Suprapubic skin (tissue), 4 donors: ENCODE measurements at regions not wholly inside any gene's neighbourhood (a gene's known extent, or its start where the extent isn't known, plus 50 kb on each side); places are given as distances from the start of the nearest gene placed in this dataset.

ENCODE experiments used
- DNase-seq, 2 donors: peaks; one replicate each; pipeline ENCODE4 v3.0.0-alpha.2; 2019; ENCODE audit warnings: low spot score in 2 of 2
- H3K27ac ChIP-seq: fragments of 200-600 bp; sonication (generic); one replicate; pipeline ENCODE4 v1.5.1; 2019
- H3K27me3 ChIP-seq: fragments of 200-600 bp; sonication (generic); one replicate; pipeline ENCODE4 v1.5.1; 2019
- H3K36me3 ChIP-seq: fragments of 200-600 bp; sonication (generic); one replicate; pipeline ENCODE4 v1.5.1; 2019
- H3K4me1 ChIP-seq: fragments of 200-600 bp; sonication (generic); one replicate; pipeline ENCODE4 v1.5.1; 2019
- H3K4me3 ChIP-seq: fragments of 200-600 bp; sonication (generic); one replicate; pipeline ENCODE4 v1.5.1; 2019; ENCODE audit warnings: mild to moderate bottlenecking
- H3K9me3 ChIP-seq: fragments of 200-600 bp; sonication (generic); one replicate; pipeline ENCODE4 v1.5.1; 2019
- CTCF ChIP-seq, 2 donors: fragments of 200-600 bp in 1 of 2; fragments of 450-650 bp in 1 of 2; sonication (generic) in 1 of 2; IDR thresholded peaks; one replicate each; pipeline ENCODE4 v1.5.1; 2016 to 2019; ENCODE audit warnings: antibody characterized with exemption in 2 of 2, mild to moderate bottlenecking in 1 of 2, moderate library complexity in 1 of 2
- EP300 ChIP-seq: sonication (generic); formaldehyde crosslinking; IDR thresholded peaks from one replicate; pipeline ENCODE4 v1.6.1; 2017; ENCODE audit warnings: antibody characterized with exemption
- POLR2A ChIP-seq, 2 donors: fragments of 450-650 bp; IDR thresholded peaks; one replicate each; pipeline ENCODE4 v1.6.1; 2017; ENCODE audit warnings: antibody characterized with exemption in 2 of 2, mild to moderate bottlenecking in 2 of 2, moderate library complexity in 2 of 2
- POLR2AphosphoS5 ChIP-seq, 3 donors: sonication (generic); formaldehyde crosslinking; IDR thresholded peaks; one replicate each; pipeline ENCODE4 v1.6.1; 2017; ENCODE audit warnings: antibody characterized with exemption in 3 of 3
- WGBS: methylation state at CpG from one replicate; pipeline ENCODE4 v1.1.5; 2018; 5-methylcytosine and 5-hydroxymethylcytosine counted together

DNA sequence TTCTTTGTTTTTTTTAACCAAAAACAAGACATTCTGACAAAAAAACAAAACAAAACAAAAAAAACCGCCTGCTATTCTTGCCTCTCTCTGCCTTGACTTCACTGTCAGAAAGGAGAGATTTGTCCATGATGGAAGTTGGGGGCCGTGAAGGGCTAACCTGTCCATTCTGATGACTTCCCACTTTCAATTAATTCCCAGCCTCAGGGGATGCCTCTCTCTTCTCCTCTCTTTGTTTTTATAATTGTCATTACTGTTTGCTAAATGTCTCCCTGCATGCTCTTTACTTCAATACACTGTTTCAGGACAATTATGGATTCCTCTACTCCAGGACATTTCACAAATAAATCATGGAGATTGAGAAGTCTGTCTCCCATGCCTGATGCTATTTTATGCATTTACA, 130.5 kb upstream of the CNR1 start:
- no peak for DNase-seq
- Histone ChIP-seq H3K4me3 (no peak overlapping the region), H3K9me3 (no peaks in the 10 kb centered on the region), H3K27ac (no peak overlapping the region), H3K4me1 (no peaks in the 10 kb centered on the region), H3K36me3 (no peaks in the 10 kb centered on the region), H3K27me3 (no peaks in the 10 kb centered on the region)
- TF ChIP-seq POLR2A (IDR thresholded peaks at IDR 0.05) (no peak), POLR2AphosphoS5 (IDR thresholded peaks at IDR 0.05) (no peak), EP300 (no peak), CTCF (IDR thresholded peaks at IDR 0.05) (no peak)
- WGBS, result 51% methylated on average over 2 of the region's 2 CpGs

DNA sequence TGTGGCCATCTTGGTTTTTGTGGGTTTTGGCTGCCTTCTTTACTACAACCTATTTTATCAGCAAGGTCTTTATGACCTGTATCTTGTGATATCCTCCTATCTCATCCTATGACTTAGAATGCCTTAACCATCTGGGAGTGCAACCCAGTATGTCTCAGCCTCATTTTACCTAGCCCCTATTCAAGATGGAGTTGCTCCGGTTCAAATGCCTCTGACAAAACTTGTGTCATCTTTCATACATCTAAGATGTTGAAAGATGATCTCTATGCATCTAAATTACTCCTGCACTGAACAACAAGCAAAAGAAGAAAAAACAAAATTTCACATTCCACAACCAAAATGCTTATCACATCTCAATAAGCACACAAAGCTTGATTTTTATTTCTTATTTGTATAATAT, 129.5 kb upstream of the CNR1 start:
- TF ChIP-seq EP300 (no peak), POLR2A (IDR thresholded peaks at IDR 0.05) (no peak), CTCF (IDR thresholded peaks at IDR 0.05) (no peak), POLR2AphosphoS5 (IDR thresholded peaks at IDR 0.05) (no peak)
- WGBS, result 89% methylated on average over 1 of the region's 1 CpG
- H3K4me3 ChIP-seq, result no peak overlapping the region
- H3K27ac ChIP-seq, result no peak overlapping the region
- no peak for DNase-seq
- no peaks in the 10 kb centered on the region for H3K27me3 ChIP-seq
- H3K4me1 ChIP-seq, result no peaks in the 10 kb centered on the region
- H3K36me3 ChIP-seq, result no peaks in the 10 kb centered on the region
- H3K9me3 ChIP-seq, result no peaks in the 10 kb centered on the region

- no peak overlapping the region for H3K4me3 ChIP-seq
- no peaks in the 10 kb centered on the region for H3K4me1 ChIP-seq
- no peaks in the 10 kb centered on the region for H3K9me3 ChIP-seq
- DNase-seq, result no peak
- WGBS, result 77% methylated on average over 1 of the region's 1 CpG
- H3K36me3 ChIP-seq, result no peaks in the 10 kb centered on the region
- TF ChIP-seq POLR2A (IDR thresholded peaks at IDR 0.05) (no peak), EP300 (no peak), CTCF (IDR thresholded peaks at IDR 0.05) (no peak), POLR2AphosphoS5 (IDR thresholded peaks at IDR 0.05) (no peak)
- no peak overlapping the region for H3K27ac ChIP-seq
- H3K27me3 ChIP-seq, result no peaks in the 10 kb centered on the region
Observed at GRCh38 chr6:88294702-88295101, 128.6 kb upstream of the CNR1 start.

- H3K36me3 ChIP-seq, result no peaks in the 10 kb centered on the region
- no peaks in the 10 kb centered on the region for H3K27me3 ChIP-seq
- H3K27ac ChIP-seq, result no peak overlapping the region
- DNase-seq, result no peak
- 85% methylated on average over 2 of the region's 2 CpGs for WGBS
- no peak overlapping the region for H3K4me3 ChIP-seq
- TF ChIP-seq EP300, result no peak
- TF ChIP-seq POLR2AphosphoS5 (IDR thresholded peaks at IDR 0.05), result no peak
- TF ChIP-seq CTCF (IDR thresholded peaks at IDR 0.05), result no peak
- TF ChIP-seq POLR2A (IDR thresholded peaks at IDR 0.05), result no peak
- no peaks in the 10 kb centered on the region for H3K4me1 ChIP-seq
- peaks cover 5% of the 10 kb centered on the region for H3K9me3 ChIP-seq
Observed at GRCh38 chr6:88290411-88290810, 124.3 kb upstream of the CNR1 start.

GRCh38 chr6:88287696-88288095, 121.5 kb upstream of the CNR1 start:
- Histone ChIP-seq H3K27me3 (no peaks in the 10 kb centered on the region), H3K27ac (no peak overlapping the region), H3K4me1 (no peaks in the 10 kb centered on the region), H3K36me3 (no peaks in the 10 kb centered on the region), H3K9me3 (peaks cover 5% of the 10 kb centered on the region), H3K4me3 (no peak overlapping the region)
- no peak for DNase-seq
- TF ChIP-seq POLR2A (IDR thresholded peaks at IDR 0.05), result no peak
- no peak for TF ChIP-seq POLR2AphosphoS5 (IDR thresholded peaks at IDR 0.05)
- TF ChIP-seq CTCF (IDR thresholded peaks at IDR 0.05), result no peak
- no peak for TF ChIP-seq EP300
